SK-N-SH treated with all-trans-retinoic acid at 6 μM for 48 hours (cell line): ENCODE measurements at regions not wholly inside any gene's neighbourhood (a gene's known extent, or its start where the extent isn't known, plus 50 kb on each side); places are given as distances from the start of the nearest gene placed in this dataset.

Source experiments
- ATAC-seq: fragments of 200-7000 bp; cut with Tn5 transposase; 3 replicates; pipeline ENCODE4 v1.9.1; 2020; ENCODE audit warnings: mild to moderate bottlenecking, moderate library complexity
- ARNTL ChIP-seq: fragments of 450-650 bp; formaldehyde crosslinking; IDR thresholded peaks from 2 replicates; pipeline ENCODE4 v1.5.0; 2020; ENCODE audit warnings: low read depth, mild to moderate bottlenecking, moderate library complexity, borderline replicate concordance
- BACH2 ChIP-seq: fragments of 250-450 bp; sonication (Bioruptor Pico); IDR thresholded peaks from 2 replicates; pipeline ENCODE4 v1.9.0; 2021; ENCODE audit warnings: mild to moderate bottlenecking, borderline replicate concordance
- CREB5 ChIP-seq: fragments of 250-450 bp; sonication (Bioruptor Pico); IDR thresholded peaks from 2 replicates; pipeline ENCODE4 v1.5.1; 2020; ENCODE audit warnings: low read depth, mild to moderate bottlenecking, moderate library complexity
- CSDC2 ChIP-seq: fragments of 250-450 bp; sonication (Bioruptor Pico); IDR thresholded peaks from 2 replicates; pipeline ENCODE4 v1.5.0; 2020; ENCODE audit warnings: mild to moderate bottlenecking, moderate library complexity
- CSRNP3 ChIP-seq: fragments of 250-450 bp; sonication (Bioruptor Pico); IDR thresholded peaks from 2 replicates; pipeline ENCODE4 v1.5.1; 2021; ENCODE audit warnings: mild to moderate bottlenecking, moderate library complexity
- ESRRG ChIP-seq: fragments of 250-450 bp; sonication (Bioruptor Pico); IDR thresholded peaks from 2 replicates; pipeline ENCODE4 v1.6.1; 2021; ENCODE audit warnings: mild to moderate bottlenecking
- ISL1 ChIP-seq: fragments of 250-450 bp; sonication (Bioruptor Pico); IDR thresholded peaks from 2 replicates; pipeline ENCODE4 v2.1.2; 2022; ENCODE audit warnings: mild to moderate bottlenecking, moderate library complexity
- OSR1 ChIP-seq: fragments of 250-450 bp; sonication (Bioruptor Pico); IDR thresholded peaks from 2 replicates; pipeline ENCODE4 v1.8.0; 2022; ENCODE audit warnings: moderate library complexity, mild to moderate bottlenecking, inconsistent platforms
- PATZ1 ChIP-seq: fragments of 250-450 bp; sonication (Bioruptor Pico); IDR thresholded peaks from 2 replicates; pipeline ENCODE4 v1.8.0; 2020; ENCODE audit warnings: mild to moderate bottlenecking, moderate library complexity, borderline replicate concordance
- POU6F1 ChIP-seq: fragments of 250-450 bp; sonication (Bioruptor Pico); IDR thresholded peaks from 2 replicates; pipeline ENCODE4 v1.8.0; 2021; ENCODE audit warnings: low read depth, mild to moderate bottlenecking, moderate library complexity, borderline replicate concordance
- PPARA ChIP-seq: fragments of 250-450 bp; sonication (Bioruptor Pico); IDR thresholded peaks from 2 replicates; pipeline ENCODE4 v1.5.0; 2020; ENCODE audit warnings: mild to moderate bottlenecking, borderline replicate concordance
- RARB ChIP-seq: fragments of 250-450 bp; sonication (Bioruptor Pico); IDR thresholded peaks from 2 replicates; pipeline ENCODE4 v1.8.0; 2021; ENCODE audit warnings: mild to moderate bottlenecking, moderate library complexity
- SNAI2 ChIP-seq: fragments of 250-450 bp; sonication (Bioruptor Pico); IDR thresholded peaks from 2 replicates; pipeline ENCODE4 v1.5.0; 2020; ENCODE audit warnings: mild to moderate bottlenecking, moderate library complexity
- TCF4 ChIP-seq: fragments of 250-450 bp; sonication (Bioruptor Pico); IDR thresholded peaks from 2 replicates; pipeline ENCODE4 v1.8.0; 2021; ENCODE audit warnings: mild to moderate bottlenecking, moderate library complexity, borderline replicate concordance
- TOX ChIP-seq: fragments of 250-450 bp; sonication (Bioruptor Pico); IDR thresholded peaks from 2 replicates; pipeline ENCODE4 v1.8.0; 2021; ENCODE audit warnings: mild to moderate bottlenecking, moderate library complexity, borderline replicate concordance
- TSHZ2 ChIP-seq: fragments of 250-450 bp; sonication (Bioruptor Pico); IDR thresholded peaks from 2 replicates; pipeline ENCODE4 v1.5.0; 2020; ENCODE audit warnings: mild to moderate bottlenecking, moderate library complexity
- ZC3H10 ChIP-seq: fragments of 250-450 bp; sonication (Bioruptor Pico); IDR thresholded peaks from 2 replicates; pipeline ENCODE4 v1.5.1; 2021; ENCODE audit warnings: mild to moderate bottlenecking, moderate library complexity
- ZFP3 ChIP-seq: fragments of 250-450 bp; sonication (Bioruptor Pico); IDR thresholded peaks from 2 replicates; pipeline ENCODE4 v1.5.0; 2020; ENCODE audit warnings: mild to moderate bottlenecking, moderate library complexity
- ZFP30 ChIP-seq: fragments of 450-650 bp; formaldehyde crosslinking; IDR thresholded peaks from 2 replicates; pipeline ENCODE4 v1.5.0; 2022; ENCODE audit warnings: mild to moderate bottlenecking, moderate library complexity
- ZNF565 ChIP-seq: fragments of 450-650 bp; formaldehyde crosslinking; conservative IDR thresholded peaks from 2 replicates; pipeline ENCODE4 v1.5.0; 2020; ENCODE audit warnings: low read depth, mild to moderate bottlenecking, moderate library complexity
- ZNF70 ChIP-seq: fragments of 450-650 bp; formaldehyde crosslinking; IDR thresholded peaks from 2 replicates; pipeline ENCODE4 v1.5.0; 2020; ENCODE audit warnings: mild to moderate bottlenecking, moderate library complexity
- ZNF8 ChIP-seq: fragments of 450-650 bp; formaldehyde crosslinking; IDR thresholded peaks from 2 replicates; pipeline ENCODE4 v1.5.0; 2020; ENCODE audit warnings: mild to moderate bottlenecking, moderate library complexity

GRCh38 chr7:16098585-16099179 is 322.7 kb downstream of the CRPPA start:
- peak; percentile 34; the same call in 2 of the 3 replicates for ATAC-seq
- TF ChIP-seq ZFP3 (CRISPR knock-in tag) (no peak), POU6F1 (CRISPR knock-in tag) (no peak), SNAI2 (CRISPR knock-in tag) (no peak), ZC3H10 (no peak), ARNTL (CRISPR knock-in tag) (no peak), RARB (CRISPR knock-in tag) (no peak), TCF4 (CRISPR knock-in tag) (no peak), CREB5 (no peak), OSR1 (no peak), CSRNP3 (CRISPR knock-in tag) (no peak), ISL1 (CRISPR knock-in tag) (no peak), ZFP30 (no peak), PPARA (CRISPR knock-in tag) (no peak), TSHZ2 (CRISPR knock-in tag) (no peak), ZNF8 (no peak), TOX (no peak), PATZ1 (no peak), ZNF70 (CRISPR knock-in tag) (no peak), ESRRG (CRISPR knock-in tag) (no peak), ZNF565 (CRISPR knock-in tag) (no peak)
- TF ChIP-seq, all 23 proteins: peak for 0

GRCh38 chr7:16098058-16098457 is 323.3 kb downstream of the CRPPA start:
- ATAC-seq = no peak
- no peak for TF ChIP-seq BACH2 (CRISPR knock-in tag)
- TF ChIP-seq, all 23 proteins: peak for 0

GRCh38 chr7:16095171-16095950 is 326.0 kb downstream of the CRPPA start:
- ATAC-seq = peak; percentile 36; the same call in 1 of the 3 replicates
- TF ChIP-seq TCF4 (CRISPR knock-in tag) (no peak), TOX (no peak), OSR1 (no peak), BACH2 (CRISPR knock-in tag) (no peak), CREB5 (no peak), POU6F1 (CRISPR knock-in tag) (no peak), CSDC2 (no peak), ZFP30 (no peak), PPARA (CRISPR knock-in tag) (no peak), CSRNP3 (CRISPR knock-in tag) (no peak), ZNF565 (CRISPR knock-in tag) (no peak), ESRRG (CRISPR knock-in tag) (no peak), ZC3H10 (no peak), ZNF8 (no peak)
